Endothelial cell of umbilical vein (primary cell): ENCODE measurements at regions not wholly inside any gene's neighbourhood (a gene's known extent, or its start where the extent isn't known, plus 50 kb on each side); places are given as distances from the start of the nearest gene placed in this dataset.

Experiments
- BruUV-seq: library from RNA; stranded (reverse); fragments of 400-500 nt; replicated peaks from 2 replicates; lab custom pipeline; 2021; lab: Mats Ljungman, UMichigan
- CTCF ChIA-PET: fragments of 300-600, 350-600 bp; sonication (Branson Sonifier 250); formaldehyde crosslinking; loops from one replicate; lab custom pipeline; 2021; ENCODE audit warnings: antibody characterized with exemption, inconsistent platforms; lab: Charles Lee
- POLR2A ChIA-PET: fragments of 300-600, 350-600 bp; sonication (Branson Sonifier 250); formaldehyde crosslinking; loops from one replicate; lab custom pipeline; 2021; ENCODE audit warnings: antibody characterized with exemption, inconsistent platforms; lab: Charles Lee
- DNase-seq: peaks from one replicate; pipeline ENCODE4 v3.0.0-alpha.2; 2011; ENCODE audit warnings: low read depth, low spot score
- FAIRE-seq: peaks from 2 replicates; lab custom pipeline; 2011; peaks lifted over from hg19 to GRCh38; lab: Jason Lieb, UNC
- H2AFZ ChIP-seq: 2 replicates; pipeline ENCODE4 v1.6.0; 2012; ENCODE audit warnings: low read depth, low read length, control low read depth, inconsistent platforms
- H3K27ac ChIP-seq: 2 replicates; pipeline ENCODE4 v1.5.1; 2011; ENCODE audit warnings: low read depth, mild to moderate bottlenecking, control low read depth, low read length, moderate library complexity; ENCODE audit not compliant: insufficient read depth
- H3K27me3 ChIP-seq, 2 experiments: 2 replicates each; pipeline versions ENCODE4 v1.6.0 to v1.6.1; 2011; ENCODE audit warnings: low read length in 2 of 2, mixed read lengths in 1 of 2; ENCODE audit not compliant: control insufficient read depth in 2 of 2, insufficient read depth in 2 of 2
- H3K36me3 ChIP-seq, 2 experiments: 2 replicates in 1 of 2; 3 replicates in 1 of 2; pipeline ENCODE4 v1.5.1; 2011; ENCODE audit warnings: low read length in 2 of 2, mild to moderate bottlenecking in 1 of 2, moderate library complexity in 1 of 2; ENCODE audit not compliant: control insufficient read depth in 2 of 2, insufficient read depth in 2 of 2; ENCODE audit errors: extremely low read depth in 1 of 2
- H3K4me1 ChIP-seq: 3 replicates; pipeline ENCODE4 v1.5.1; 2011; ENCODE audit warnings: mild to moderate bottlenecking, low read length; ENCODE audit not compliant: control insufficient read depth, insufficient read depth; ENCODE audit errors: extremely low read depth
- H3K4me2 ChIP-seq: 2 replicates; pipeline ENCODE4 v1.6.1; 2011; ENCODE audit warnings: low read length, control low read depth, mixed read lengths; ENCODE audit not compliant: insufficient read depth
- H3K4me3 ChIP-seq, 3 experiments: fragments of 200-600 bp in 1 of 3; sonication (generic), shearing (Covaris generic) in 1 of 3; replicated peaks in 1 of 3; 2 replicates each; pipeline ENCODE4 v1.5.1; 2011 to 2016; ENCODE audit warnings: control low read depth in 3 of 3, low read length in 3 of 3, mild to moderate bottlenecking in 2 of 3, inconsistent platforms in 1 of 3, low read depth in 1 of 3, moderate library complexity in 1 of 3; ENCODE audit not compliant: insufficient read depth in 1 of 3
- H3K79me2 ChIP-seq: 2 replicates; pipeline ENCODE4 v1.6.0; 2012; ENCODE audit warnings: low read length, inconsistent platforms; ENCODE audit not compliant: control insufficient read depth, insufficient read depth
- H3K9ac ChIP-seq: replicated peaks from 2 replicates; pipeline ENCODE3; 2011; ENCODE audit warnings: low read length, control low read depth; ENCODE audit not compliant: insufficient read depth; ENCODE audit errors: extremely low read depth
- H3K9me1 ChIP-seq: replicated peaks from 3 replicates; pipeline ENCODE4 v1.6.0; 2011; ENCODE audit warnings: mild to moderate bottlenecking, low read length; ENCODE audit not compliant: control insufficient read depth, insufficient read depth; ENCODE audit errors: extremely low read depth
- H3K9me3 ChIP-seq: replicated peaks from 2 replicates; pipeline ENCODE4 v1.5.1; 2012; ENCODE audit warnings: low read length, inconsistent platforms; ENCODE audit not compliant: control insufficient read depth, insufficient read depth
- H4K20me1 ChIP-seq: replicated peaks from 2 replicates; pipeline ENCODE3; 2011; ENCODE audit warnings: mild to moderate bottlenecking, low read length; ENCODE audit not compliant: control insufficient read depth, insufficient read depth; ENCODE audit errors: extremely low read depth
- CTCF ChIP-seq, 2 donors: IDR thresholded peaks; 1 replicate in 1 of 2; 2 replicates in 1 of 2; pipeline ENCODE4 v1.5.1; 2011; ENCODE audit warnings: low read length in 2 of 2, mild to moderate bottlenecking in 2 of 2, moderate library complexity in 2 of 2, control low read depth in 1 of 2, inconsistent platforms in 1 of 2, low read depth in 1 of 2; ENCODE audit not compliant: insufficient read depth in 1 of 2; ENCODE audit errors: extremely low read depth in 1 of 2
- FOS ChIP-seq: IDR thresholded peaks from 2 replicates; pipeline ENCODE4 v1.6.1; 2011; ENCODE audit warnings: mild to moderate bottlenecking, low read length, moderate library complexity, borderline replicate concordance; ENCODE audit not compliant: insufficient read depth
- GATA2 ChIP-seq: IDR thresholded peaks from 2 replicates; pipeline ENCODE4 v1.7.0; 2011; ENCODE audit warnings: low read depth, mild to moderate bottlenecking, moderate library complexity, mixed read lengths, low read length; ENCODE audit not compliant: insufficient read length, insufficient read depth
- JUN ChIP-seq: IDR thresholded peaks from 2 replicates; pipeline ENCODE4 v1.6.1; 2011; ENCODE audit warnings: borderline replicate concordance, low read depth; ENCODE audit not compliant: insufficient read length, insufficient read depth
- MAX ChIP-seq: IDR thresholded peaks from 2 replicates; pipeline ENCODE4 v1.6.1; 2011; ENCODE audit not compliant: insufficient read depth, insufficient read length
- MYC ChIP-seq: IDR thresholded peaks from one replicate; pipeline ENCODE4 v1.6.1; 2011; ENCODE audit warnings: mild to moderate bottlenecking, low read depth, low read length
- POLR2A ChIP-seq: IDR thresholded peaks from 2 replicates; pipeline ENCODE4 v1.6.1; 2012; ENCODE audit warnings: low read depth, mild to moderate bottlenecking, control low read depth, low read length
- POLR2AphosphoS5 ChIP-seq: IDR thresholded peaks from 2 replicates; pipeline ENCODE4 v1.6.1; 2012; ENCODE audit warnings: low read depth, mild to moderate bottlenecking, control low read depth, low read length, moderate library complexity; ENCODE audit not compliant: insufficient read depth
- dilution Hi-C: fragments of 300-500 bp; cut with MboI; formaldehyde crosslinking; loops from one replicate; pipeline ENCODE4 v1.15.0; 2019; ENCODE audit warnings: low sequenced_read_pairs; ENCODE audit not compliant: extremely low pct_ligation_motif_present
- intact Hi-C: fragments of 100-400 bp; cut with micrococcal nuclease; formaldehyde crosslinking; loops from one replicate; pipeline ENCODE4 v1.10.0; 2022

- DNase-seq (no peak), FAIRE-seq (no peak)
- Histone ChIP-seq H3K4me3 (no peak overlapping the region), H2AFZ (no peak overlapping the region), H3K27me3 (no peaks in the 10 kb centered on the region), H3K27ac (no peak overlapping the region), H3K4me2 (no peak overlapping the region), H3K4me1 (peaks cover 17% of the 10 kb centered on the region), H3K9ac (no peak overlapping the region), H3K79me2 (no peaks in the 10 kb centered on the region), H3K9me1 (no peaks in the 10 kb centered on the region), H3K9me3 (no peaks in the 10 kb centered on the region), H3K36me3 (no peaks in the 10 kb centered on the region), H4K20me1 (no peaks in the 10 kb centered on the region)
- dilution Hi-C loops, result no loop called here
- ChIA-PET POLR2A (no interaction called here), CTCF (no interaction called here)
- BruUV-seq, result no TSS peak
- TF ChIP-seq CTCF (IDR thresholded peaks at IDR 0.05; ENCODE audit: extremely low read depth in 1 of 2, insufficient read depth in 1 of 2, low read depth in 1 of 2, low read length in 2 of 2) (peak in 1 of 2 donors; percentile 5), JUN (no peak), MAX (no peak), FOS (no peak), POLR2AphosphoS5 (no peak)
- intact Hi-C loops, result no loop called here
Measured at GRCh38 chr2:75290600-75291150, 91.4 kb upstream of the TACR1 start.

- Histone ChIP-seq H4K20me1 (no peaks in the 10 kb centered on the region), H3K4me1 (peaks cover 17% of the 10 kb centered on the region), H3K9me3 (no peaks in the 10 kb centered on the region), H2AFZ (no peak overlapping the region), H3K9me1 (no peaks in the 10 kb centered on the region), H3K4me2 (no peak overlapping the region), H3K4me3 (no peak overlapping the region), H3K79me2 (no peaks in the 10 kb centered on the region), H3K27ac (no peak overlapping the region), H3K36me3 (no peaks in the 10 kb centered on the region), H3K27me3 (no peaks in the 10 kb centered on the region), H3K9ac (no peak overlapping the region)
- POLR2A ChIA-PET, result no interaction called here
- BruUV-seq, result no TSS peak
- DNase-seq, result no peak
- intact Hi-C loops, result no loop called here
- CTCF ChIA-PET, result interaction anchor here (1.3 kb wide), 1 partner anchor 11 kb away, joined by 3 read pairs; no protein-coding TSS in a partner anchor
- dilution Hi-C loops, result no loop called here
- FAIRE-seq, result no peak
- TF ChIP-seq JUN (no peak), FOS (no peak), GATA2 (no peak), MYC (no peak), MAX (no peak), POLR2A (no peak), CTCF (IDR thresholded peaks at IDR 0.05; ENCODE audit: extremely low read depth in 1 of 2, insufficient read depth in 1 of 2, low read depth in 1 of 2, low read length in 2 of 2) (no peak)
Measured at GRCh38 chr2:75289771-75290170, 90.5 kb upstream of the TACR1 start.
